SHP77 (cell line): ENCODE measurements at regions not wholly inside any gene's neighbourhood (a gene's known extent, or its start where the extent isn't known, plus 50 kb on each side); places are given as distances from the start of the nearest gene placed in this dataset.

Source experiments
- DNase-seq, 2 experiments: peaks; one replicate each; lab custom pipeline; 2025; lab: John Stamatoyannopoulos, UW

DNA sequence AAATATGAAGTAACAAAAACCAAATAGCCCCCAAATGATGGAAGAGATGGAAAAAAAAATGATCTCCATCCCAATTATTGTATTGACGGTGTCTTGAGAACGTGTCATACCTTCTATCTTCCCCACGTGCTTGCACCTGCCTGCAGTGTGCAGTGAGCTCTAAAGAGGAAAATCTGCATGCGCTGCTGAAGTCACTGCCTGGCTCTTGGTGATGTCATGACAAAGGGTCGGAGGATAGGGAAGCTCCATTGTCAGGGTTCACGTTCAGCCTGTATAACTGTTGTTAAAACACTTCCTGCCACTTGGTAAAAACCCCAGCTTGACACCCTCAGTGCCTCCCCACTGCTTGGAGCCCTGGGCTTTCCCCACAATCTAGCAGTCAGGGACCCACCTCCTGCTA lies 549.2 kb upstream of the MKI67 start:
- no peak for DNase-seq

DNA sequence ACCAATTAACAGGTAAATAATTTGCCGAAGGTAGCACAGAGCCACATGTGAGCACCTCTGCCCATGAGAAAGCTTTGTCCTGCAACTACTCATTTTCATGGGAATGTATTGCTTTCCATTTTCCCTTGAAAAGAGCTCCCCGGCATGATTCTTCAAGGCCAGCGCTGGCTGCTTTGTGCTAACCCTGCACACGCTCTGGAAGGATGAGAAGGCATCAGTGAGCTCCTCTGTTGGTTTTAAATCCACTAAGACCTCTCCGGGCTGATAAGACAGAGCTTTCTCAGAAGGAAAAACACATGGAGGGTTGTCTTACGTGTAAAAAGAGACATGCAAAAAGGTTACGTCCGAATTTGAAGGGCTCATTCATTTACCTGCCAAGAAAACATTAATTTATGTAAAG lies 553.9 kb upstream of the MKI67 start:
- DNase-seq: no peak

DNA sequence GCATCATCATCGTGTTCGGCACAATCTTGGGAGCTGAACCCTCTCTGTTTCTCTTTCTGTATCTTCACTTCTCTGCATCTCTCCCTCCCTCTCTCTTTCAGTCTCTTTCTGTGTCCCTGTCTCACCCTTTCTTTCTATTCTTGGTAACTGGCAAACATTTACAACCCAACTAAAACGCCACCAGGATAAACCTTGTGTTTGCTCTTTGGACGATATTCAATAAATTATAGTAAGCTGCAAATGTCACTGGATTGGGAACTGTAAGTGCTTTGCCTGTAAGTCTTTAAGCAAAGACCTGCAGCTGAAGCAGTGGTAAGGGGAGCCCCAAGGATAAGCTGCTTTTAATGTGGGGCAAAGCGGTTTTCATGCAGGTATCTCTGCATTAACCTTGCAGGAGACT lies 558.0 kb upstream of the MKI67 start:
- DNase-seq: no peak

DNA sequence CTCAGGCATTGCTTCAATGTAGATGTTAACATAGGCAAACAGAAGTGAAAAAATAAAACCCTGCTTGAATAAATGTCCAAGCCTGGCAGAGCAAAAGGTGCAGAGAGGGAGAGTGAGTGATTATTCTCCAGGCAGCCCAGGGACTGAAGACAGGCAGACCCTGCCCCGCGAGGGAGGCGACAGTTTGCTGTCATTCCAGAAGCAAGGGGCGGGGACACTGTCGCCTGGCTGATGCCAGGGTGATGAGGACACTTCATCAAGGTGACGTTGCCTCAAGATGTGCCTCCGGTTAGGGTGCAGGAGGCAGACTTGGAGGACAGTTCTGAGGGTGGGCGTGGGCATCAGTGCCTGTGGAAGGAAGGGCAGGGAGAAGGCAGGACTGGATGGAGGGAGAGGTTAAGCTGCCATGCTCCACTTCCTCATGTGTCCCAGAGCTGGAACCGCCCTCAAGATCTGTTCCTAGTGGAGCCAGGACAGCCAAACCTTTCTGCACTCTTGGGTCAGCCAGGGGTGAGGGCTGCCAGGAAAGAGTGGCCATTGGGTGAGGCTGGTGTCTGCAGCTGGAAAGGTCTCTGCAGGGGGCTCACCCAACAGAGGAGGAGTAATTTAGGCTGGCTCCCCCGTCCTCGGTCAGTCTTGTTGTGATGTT lies 560.5 kb upstream of the MKI67 start:
- no peak for DNase-seq

DNA sequence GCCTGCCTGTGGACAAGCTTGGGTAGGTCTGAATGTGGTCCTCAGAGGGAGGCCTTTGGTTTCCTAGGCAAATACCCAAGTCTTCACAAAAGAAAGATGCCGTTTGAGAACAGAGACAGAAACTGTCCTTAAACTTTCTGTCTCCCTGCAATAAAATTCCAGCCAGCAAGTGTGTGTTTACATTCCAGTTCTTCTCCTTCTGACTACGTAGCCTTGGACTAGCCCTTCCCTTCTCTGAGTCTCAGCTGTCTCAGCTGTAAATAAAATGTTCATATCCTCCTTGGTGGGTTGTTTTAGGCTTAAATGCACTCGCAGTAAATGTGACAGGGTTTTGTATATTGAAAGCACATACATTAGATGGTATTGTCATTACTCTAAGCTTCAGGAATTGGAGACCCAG lies 561.2 kb upstream of the MKI67 start:
- DNase-seq: no peak

DNA sequence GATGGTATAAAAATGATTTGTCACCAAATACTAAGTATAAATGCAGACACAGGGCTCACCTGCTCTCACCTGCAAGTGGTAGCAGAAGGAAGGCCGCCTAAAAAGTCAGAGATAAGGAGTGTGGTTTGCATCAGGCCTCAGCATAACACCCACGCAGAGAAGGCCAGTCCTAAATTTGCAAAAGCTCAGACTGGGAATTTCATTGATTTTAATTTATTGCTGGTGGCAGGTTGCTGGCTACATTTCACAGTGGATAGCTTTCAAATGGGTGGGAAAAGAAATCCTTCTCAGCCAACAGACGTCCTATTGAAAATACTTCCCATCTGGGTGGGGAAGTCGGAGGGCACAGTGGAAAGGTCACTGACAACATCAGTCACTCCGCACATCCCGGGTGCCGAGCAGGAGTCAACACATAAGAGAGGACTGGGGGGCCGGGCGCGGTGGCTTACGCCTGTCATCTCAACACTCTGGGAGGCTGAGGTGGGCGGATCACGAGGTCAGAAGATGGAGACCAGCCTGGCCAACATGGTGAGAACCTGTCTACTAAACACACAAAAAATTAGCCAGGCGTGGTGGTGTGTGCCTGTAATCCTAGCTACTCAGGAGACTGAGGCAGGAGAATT lies 561.8 kb upstream of the MKI67 start:
- DNase-seq: no peak

DNA sequence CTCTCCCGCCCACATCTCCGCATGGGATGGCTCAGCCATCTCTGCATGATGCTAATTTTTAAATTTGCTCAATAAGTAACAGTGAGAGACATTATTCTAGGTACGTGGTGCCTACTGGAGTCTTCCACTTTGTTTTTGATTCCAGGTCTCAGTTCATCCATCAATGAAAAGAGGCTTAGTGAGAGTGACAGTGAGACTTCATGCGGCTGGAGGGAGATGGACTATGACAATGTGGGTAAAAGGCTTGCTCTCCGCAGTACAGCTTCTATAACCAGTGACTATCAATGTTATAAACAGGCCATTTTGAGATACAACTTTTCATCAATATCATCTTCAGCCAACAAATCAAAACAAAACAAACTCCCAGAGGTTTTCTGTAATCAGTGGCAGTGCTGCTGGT lies 563.4 kb upstream of the MKI67 start:
- no peak for DNase-seq

DNA sequence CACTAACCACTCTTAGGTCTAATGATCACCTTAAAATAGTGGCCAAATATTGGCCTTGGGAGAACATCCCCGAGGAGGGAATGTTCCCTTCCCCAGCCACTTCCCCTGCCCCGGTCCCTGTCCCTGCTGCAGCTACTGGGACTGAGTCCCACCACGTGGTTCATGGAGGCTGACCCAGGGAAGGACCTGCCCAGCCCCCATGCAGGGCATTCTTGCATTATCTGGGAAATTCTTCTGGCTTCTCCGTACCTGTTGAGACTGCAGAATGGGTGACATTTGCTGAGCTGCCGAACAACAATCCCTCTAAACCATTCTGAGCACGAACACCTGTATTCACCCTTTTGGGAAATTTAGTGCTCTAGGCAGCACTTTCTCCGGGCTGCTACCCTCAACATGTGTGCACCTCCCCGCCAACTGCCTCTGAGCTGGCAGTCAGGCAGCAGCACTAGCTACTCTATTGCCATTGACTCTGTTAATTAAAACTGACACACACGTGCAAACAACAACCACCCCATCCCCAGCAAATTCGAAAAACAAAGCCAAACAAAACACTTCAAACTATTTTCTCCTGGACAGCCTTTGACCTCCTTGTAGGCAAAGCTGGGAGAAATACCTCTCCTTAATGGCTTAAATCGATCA lies 567.4 kb upstream of the MKI67 start:
- no peak for DNase-seq

DNA sequence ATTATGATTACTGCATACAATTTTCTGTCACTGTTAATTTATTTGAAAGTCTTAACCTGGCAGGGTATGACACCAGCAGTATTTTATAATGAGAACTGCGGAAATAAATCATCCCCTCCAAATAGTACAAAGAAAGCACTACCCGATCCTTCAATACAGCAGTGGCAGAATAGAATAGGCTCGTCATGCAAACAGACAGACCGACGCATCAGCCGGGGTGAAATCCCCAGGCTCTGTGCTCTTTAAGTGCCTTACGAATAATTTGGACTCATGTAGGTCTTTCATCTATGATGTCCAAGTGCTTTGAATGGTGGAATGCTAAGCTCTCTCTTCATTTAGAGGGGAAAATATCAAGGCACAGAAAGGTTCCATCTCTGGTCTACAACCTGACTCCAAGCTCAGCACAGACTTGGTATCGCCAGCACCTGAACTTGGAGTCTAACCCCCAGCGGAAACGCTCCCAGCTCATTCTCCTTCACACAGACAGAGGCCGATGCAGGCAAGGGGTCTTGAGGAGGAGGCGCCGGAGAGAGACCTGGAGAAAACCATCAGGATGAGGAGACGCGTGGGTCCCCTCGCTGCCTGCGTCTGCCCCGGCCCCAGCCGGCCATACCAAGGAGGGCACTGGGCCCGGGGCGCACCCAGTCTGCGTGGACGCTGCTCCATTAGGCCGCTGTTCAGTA lies 568.1 kb upstream of the MKI67 start:
- DNase-seq: no peak

DNA sequence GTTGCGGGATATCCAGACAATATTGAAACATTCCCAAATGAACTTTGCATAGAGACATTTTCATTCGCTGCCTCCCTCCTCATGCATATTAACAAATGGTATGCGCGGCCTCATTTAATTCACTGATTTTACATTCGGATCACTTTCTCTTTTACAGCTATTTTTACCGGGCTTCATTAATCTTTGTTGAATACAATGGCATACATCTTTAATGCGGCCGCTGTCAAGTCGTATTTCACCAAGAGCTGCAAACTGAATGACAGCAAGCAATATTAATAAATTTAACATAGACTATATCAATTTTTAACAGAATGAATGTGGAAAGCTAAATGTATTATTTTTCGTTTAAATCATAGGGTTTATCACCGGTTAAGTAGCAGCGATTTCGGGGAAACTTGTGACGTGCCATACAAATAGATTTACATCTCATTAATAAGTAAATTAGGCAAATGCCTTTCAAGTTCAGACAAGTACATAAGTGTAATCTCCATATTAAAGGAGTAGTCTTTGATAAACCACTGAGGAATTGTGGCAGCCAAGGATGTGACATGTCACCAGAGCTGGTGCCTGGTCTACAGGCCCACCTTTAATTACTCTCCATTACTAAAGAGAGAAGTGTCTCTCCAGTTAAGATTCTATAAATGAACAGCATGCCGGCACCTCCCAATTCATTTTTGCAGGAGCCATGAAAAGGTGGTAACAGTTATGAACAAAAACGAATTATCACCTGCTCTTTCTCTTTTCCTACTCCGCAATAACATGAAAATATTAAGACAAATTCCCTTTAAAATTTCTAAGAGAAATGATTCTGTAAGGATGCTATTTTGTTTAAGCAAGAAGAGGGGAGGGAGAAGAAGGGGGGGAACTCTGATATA lies 568.9 kb upstream of the MKI67 start:
- DNase-seq: no peak

DNA sequence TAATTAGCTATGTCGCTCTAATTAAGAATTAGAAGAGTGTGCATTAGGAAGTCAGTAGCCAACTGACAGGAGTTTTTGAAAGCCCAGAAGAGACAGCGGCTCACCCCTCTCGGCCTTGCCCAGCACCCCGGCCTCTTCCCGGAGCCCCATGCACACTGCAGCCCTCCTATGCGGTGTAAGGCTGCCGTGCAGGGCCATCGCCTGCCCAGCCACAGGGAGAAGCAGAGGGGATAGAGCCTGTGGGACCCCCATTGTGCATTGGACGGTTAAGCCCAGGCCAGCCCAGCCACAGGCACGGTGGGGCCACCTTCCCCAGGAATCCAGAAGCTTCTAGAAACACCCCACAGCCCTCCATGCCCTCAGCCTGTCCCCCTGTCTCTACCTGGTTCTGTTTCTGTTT lies 569.7 kb upstream of the MKI67 start:
- DNase-seq: no peak

DNA sequence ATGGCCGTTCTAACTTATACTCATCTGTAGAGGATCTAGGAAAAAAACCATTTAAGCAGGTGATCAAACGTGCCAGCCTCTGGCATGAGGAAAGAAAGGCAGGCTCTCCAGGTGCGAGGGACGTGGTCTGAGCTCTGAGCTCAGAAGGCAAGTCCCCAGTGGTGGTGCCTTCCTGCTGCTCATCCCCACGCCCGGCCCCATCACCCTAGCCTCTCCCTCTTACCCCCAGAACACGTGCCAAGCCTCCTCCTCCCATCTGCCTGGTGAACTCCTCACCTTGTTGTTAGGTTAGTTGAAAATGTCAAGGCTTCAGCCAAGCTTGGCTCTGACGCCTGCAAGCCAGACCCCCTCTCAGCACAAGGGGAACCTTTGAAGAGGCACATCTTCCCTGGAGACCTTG lies 571.2 kb upstream of the MKI67 start:
- no peak for DNase-seq

DNA sequence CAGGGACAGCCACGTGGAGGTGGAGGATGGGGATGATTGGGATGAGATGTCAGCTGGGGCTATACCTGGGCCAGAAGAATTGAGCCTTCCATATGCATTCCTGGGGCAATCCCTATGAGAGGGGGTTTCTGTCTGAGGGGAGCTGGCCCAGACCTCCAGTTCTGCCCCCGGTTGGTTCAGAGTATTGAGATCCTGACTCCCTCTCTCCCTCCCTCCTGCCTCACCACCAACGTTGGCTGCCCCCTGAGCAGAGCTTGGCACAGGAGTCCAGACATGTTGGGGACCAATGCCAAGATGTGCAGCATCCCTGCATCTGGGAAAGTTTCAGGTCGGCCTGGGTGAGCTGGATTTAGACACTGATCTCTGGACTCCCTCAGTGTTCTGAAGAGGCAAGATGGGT lies 575.2 kb upstream of the MKI67 start:
- DNase-seq: no peak

DNA sequence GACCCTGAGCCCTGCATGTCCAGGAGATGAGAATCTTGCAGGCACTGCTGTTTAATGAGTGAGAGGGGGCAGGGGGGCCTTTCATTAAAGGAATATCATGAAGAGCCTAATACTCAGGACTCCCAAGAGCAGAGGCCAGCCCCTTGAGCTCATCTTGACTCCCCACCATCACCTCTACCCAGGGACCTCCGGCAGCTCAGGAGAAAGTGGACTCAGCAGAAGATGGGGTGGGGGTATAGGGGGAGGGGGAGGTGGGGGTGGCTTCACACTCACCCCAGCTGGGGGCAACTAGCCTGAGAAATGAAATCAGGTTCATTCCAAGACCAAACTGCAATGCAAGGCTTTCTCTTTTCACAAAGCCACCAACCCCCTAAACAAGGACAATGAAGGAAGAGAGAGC lies 575.6 kb upstream of the MKI67 start:
- DNase-seq: no peak

DNA sequence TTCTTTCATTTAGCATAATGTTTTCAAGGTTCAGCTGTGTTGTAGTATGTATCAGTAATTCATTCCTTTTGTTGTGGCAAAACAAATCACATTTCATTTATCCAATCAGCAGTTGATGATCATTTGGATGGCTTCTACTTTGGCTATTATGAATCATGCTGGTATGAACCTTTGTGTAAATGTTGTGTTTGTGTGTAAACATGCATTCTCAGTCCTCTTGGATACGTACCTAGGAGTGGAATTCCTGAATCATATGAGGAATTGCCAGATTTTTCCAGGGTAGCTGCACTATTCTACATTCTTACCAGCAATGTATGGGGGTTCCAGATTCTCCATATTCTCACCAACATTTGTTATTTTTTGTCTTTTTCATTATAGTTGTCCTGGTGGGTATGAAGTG lies 578.5 kb upstream of the MKI67 start:
- DNase-seq: no peak

DNA sequence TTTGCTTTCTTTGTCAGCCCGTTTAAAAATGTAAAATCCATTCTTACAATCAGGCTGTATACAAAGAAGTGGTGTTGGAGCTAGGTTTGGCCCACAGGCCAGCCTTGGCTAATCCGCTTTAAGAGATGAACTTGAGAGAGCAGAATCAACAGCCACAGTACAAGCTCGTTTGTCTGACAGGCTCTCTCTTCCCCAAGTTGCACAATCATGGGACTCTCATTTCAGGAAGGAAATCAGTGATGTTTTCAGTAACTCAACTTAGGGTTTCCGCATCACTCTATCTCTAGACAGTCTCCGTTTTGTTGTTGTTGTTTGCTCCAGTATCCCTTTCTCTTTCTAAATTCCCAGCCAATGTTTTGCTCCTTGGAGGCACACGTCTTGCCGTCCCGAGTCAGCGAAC lies 582.0 kb upstream of the MKI67 start:
- DNase-seq: no peak

DNA sequence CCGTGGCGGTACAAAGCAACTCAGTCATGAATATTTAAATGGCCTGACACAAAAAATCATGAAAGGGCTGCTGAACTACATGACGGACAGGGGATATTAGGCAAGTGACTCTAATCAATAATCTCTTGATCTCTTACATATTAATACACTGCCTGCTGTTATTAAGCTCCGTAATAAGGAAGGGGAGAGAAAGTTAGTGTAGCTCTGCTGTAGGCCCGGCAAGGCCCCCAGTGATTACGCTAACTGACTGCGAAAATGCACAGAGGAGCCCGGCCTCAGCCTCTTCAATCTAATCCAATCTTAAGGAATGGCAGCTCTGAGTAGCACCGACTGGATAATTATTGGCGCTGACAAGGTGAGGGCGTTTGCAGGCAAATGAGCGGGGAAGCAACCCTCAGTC lies 583.5 kb upstream of the MKI67 start:
- DNase-seq: no peak

DNA sequence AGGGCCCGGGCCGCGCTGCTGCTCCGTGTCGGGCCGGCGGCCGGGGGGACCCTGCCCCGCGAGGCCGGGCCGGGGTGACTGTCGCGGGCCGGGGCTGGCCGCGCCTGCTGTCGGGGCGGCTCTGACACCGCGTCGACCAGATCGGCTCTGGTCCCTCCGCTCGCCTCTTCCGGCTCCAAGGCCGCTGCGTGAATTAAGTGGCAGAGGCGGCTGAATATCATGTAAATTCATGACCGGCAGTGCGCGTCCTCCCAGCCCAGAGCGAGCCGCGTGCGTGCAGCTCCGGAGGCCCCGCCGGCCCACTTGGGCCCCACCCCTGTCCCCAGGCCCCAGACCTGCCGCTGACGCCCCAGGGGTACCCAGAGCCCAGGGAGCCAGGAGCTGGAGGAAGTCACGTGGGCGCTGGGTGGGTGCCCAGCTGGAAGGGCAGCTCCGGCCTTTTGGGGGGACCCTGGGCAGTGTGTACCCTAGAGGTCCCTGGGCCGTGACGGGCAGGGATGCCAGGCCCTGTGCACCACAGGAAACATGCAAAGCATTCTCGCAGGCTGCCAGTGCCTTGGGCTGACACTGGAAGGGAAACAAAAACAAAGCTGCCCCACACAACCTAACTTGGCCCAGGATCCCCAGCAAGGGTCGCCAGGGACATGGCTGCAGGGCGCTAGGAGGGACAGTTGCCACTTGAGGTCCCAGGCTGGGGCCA lies 584.0 kb upstream of the MKI67 start:
- no peak for DNase-seq

DNA sequence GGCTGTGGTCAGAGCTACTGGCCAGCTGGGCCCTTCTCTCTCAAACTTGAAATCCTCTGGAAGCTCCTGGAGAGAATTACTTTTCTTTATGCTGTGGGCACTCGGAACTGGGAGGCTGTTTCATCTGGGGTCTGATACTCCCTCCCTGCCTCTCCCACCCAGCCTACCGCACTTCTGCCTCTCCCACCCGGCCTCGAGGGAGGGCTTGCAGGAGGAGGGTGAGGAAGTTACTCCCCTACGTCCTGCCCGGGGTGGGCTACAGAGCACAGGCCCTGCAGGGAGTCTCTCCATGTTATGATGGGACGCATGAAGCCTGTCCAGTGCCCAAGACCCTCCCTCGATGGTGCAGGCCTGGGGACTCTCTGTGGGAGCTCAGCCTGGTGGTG lies 584.6 kb upstream of the MKI67 start:
- DNase-seq: no peak

DNA sequence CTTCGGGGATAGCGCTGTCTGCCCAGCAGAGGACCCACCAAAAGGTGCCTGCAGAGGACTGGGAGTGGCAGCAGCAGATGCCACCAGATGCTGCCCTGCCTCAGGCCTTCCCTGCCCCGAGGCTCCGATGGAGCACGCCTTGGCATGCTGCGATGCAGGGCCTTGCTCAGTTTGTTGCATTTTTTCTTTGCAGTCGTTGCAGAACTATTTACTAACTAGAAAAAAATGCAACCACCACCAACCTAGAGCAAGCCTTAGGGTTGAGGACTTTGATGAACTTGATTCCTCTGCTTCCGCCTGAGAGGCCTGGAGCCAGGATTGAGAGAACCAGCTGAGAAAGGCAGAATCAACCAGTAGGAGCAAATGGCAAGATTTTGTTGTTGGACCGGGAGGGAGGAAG lies 585.6 kb upstream of the MKI67 start:
- no peak for DNase-seq

DNA sequence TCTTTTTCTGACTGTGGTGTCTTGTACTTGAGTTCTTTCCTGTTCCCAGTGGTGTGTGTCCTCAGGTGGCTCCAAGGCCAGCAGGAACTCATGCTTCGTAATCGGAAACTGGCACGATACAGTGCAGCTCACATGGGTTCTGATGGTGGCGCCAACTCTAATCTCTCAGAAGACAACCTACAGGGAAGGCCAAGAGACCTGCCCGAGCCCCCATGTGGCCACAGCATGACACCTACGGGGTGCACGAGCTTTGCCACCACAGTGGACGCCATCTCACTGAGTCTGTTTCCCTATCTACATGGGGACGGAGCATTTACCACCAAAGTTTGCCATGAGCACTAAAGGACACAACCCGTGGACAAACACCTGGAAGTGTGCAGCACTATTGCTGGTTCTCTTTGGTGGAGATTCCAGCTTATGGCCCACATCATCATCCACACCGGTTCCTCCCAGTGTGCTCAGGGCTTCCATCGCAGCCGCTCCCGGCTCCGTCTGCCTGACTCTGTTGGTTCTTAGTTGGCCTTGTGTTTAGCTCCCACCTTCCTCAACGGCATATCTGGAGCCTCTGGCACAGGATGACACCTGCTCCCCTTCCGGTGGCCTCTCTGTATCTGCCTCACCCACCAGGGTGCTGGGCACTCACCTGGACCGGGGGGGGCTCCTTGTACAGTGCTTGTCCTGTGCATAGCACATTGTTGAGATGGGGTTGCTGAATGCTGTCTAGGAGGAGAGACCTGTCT lies 586.6 kb upstream of the MKI67 start:
- DNase-seq: no peak
